ENCODE measurements at regions not wholly inside any gene's neighbourhood (a gene's known extent, or its start where the extent isn't known, plus 50 kb on each side); places are given as distances from the start of the nearest gene placed in this dataset.

- DNase-seq (ENCODE audit: low spot score in 2 of 2) = no peak
- TF ChIP-seq EP300 (IDR thresholded peaks at IDR 0.05) (no peak), POLR2AphosphoS5 (IDR thresholded peaks at IDR 0.05) (no peak), POLR2A (IDR thresholded peaks at IDR 0.05) (no peak), CTCF (IDR thresholded peaks at IDR 0.05) (no peak)
- Histone ChIP-seq H3K4me3 (no peak overlapping the region), H3K9me3 (no peaks in the 10 kb centered on the region), H3K4me1 (no peaks in the 10 kb centered on the region), H3K27ac (no peak overlapping the region), H3K36me3 (no peaks in the 10 kb centered on the region), H3K27me3 (peaks cover 2% of the 10 kb centered on the region)
- WGBS = 62% methylated on average over 8 of the region's 8 CpGs
These were observed 183.1 kb upstream of the PSMD7 start for GRCh38 chr16:74113545-74113944.

- no peak for TF ChIP-seq CTCF (IDR thresholded peaks at IDR 0.05)
- no peak for TF ChIP-seq POLR2AphosphoS5 (IDR thresholded peaks at IDR 0.05)
- TF ChIP-seq EP300 (IDR thresholded peaks at IDR 0.05) = no peak
- TF ChIP-seq POLR2A (IDR thresholded peaks at IDR 0.05) = no peak
- peaks cover 6% of the 10 kb centered on the region for H3K4me1 ChIP-seq
- no peaks in the 10 kb centered on the region for H3K9me3 ChIP-seq
- no peaks in the 10 kb centered on the region for H3K27me3 ChIP-seq
- no peak overlapping the region for H3K27ac ChIP-seq
- H3K36me3 ChIP-seq = no peaks in the 10 kb centered on the region
- 89% methylated on average over 2 of the region's 2 CpGs for WGBS
- DNase-seq (ENCODE audit: low spot score in 2 of 2) = no peak
- no peak overlapping the region for H3K4me3 ChIP-seq
These were observed 185.1 kb upstream of the PSMD7 start for GRCh38 chr16:74111456-74111982.

- no peaks in the 10 kb centered on the region for H3K36me3 ChIP-seq
- no peak overlapping the region for H3K27ac ChIP-seq
- no peak for TF ChIP-seq POLR2A (IDR thresholded peaks at IDR 0.05)
- peak in 1 of 2 donors; percentile 50 for TF ChIP-seq CTCF (IDR thresholded peaks at IDR 0.05)
- 52% methylated on average over 18 of the region's 18 CpGs for WGBS
- peak in 1 of 2 donors; percentile 67 for DNase-seq (ENCODE audit: low spot score in 2 of 2)
- H3K9me3 ChIP-seq = no peaks in the 10 kb centered on the region
- H3K27me3 ChIP-seq = no peaks in the 10 kb centered on the region
- no peak overlapping the region for H3K4me3 ChIP-seq
- H3K4me1 ChIP-seq = peaks cover 6% of the 10 kb centered on the region
These were observed 188.6 kb upstream of the PSMD7 start for GRCh38 chr16:74107795-74108610.

GRCh38 chr16:74104022-74104421 lies 192.6 kb upstream of the PSMD7 start:
- peaks cover 6% of the 10 kb centered on the region for H3K4me1 ChIP-seq
- DNase-seq (ENCODE audit: low spot score in 2 of 2) = no peak
- H3K27me3 ChIP-seq = no peaks in the 10 kb centered on the region
- no peak overlapping the region for H3K27ac ChIP-seq
- no peak overlapping the region for H3K4me3 ChIP-seq
- no peaks in the 10 kb centered on the region for H3K9me3 ChIP-seq
- H3K36me3 ChIP-seq = no peaks in the 10 kb centered on the region
- no peak for TF ChIP-seq EP300 (IDR thresholded peaks at IDR 0.05)
- TF ChIP-seq CTCF (IDR thresholded peaks at IDR 0.05) = no peak
- TF ChIP-seq POLR2AphosphoS5 (IDR thresholded peaks at IDR 0.05) = no peak
- 31% methylated on average over 2 of the region's 2 CpGs for WGBS

GRCh38 chr16:74101379-74102137 lies 195.1 kb upstream of the PSMD7 start:
- TF ChIP-seq POLR2A (IDR thresholded peaks at IDR 0.05) = no peak
- no peak for TF ChIP-seq CTCF (IDR thresholded peaks at IDR 0.05)
- no peak for TF ChIP-seq EP300 (IDR thresholded peaks at IDR 0.05)
- no peak for TF ChIP-seq POLR2AphosphoS5 (IDR thresholded peaks at IDR 0.05)
- no peak for DNase-seq (ENCODE audit: low spot score in 2 of 2)
- no peak overlapping the region for H3K4me3 ChIP-seq
- no peaks in the 10 kb centered on the region for H3K4me1 ChIP-seq
- H3K9me3 ChIP-seq = no peaks in the 10 kb centered on the region
- 55% methylated on average over 1 of the region's 1 CpG for WGBS
- no peaks in the 10 kb centered on the region for H3K36me3 ChIP-seq
- H3K27me3 ChIP-seq = no peaks in the 10 kb centered on the region
- H3K27ac ChIP-seq = no peak overlapping the region

Data from suprapubic skin (tissue), 4 donors.